SK-N-SH (cell line): ENCODE measurements at regions not wholly inside any gene's neighbourhood (a gene's known extent, or its start where the extent isn't known, plus 50 kb on each side); places are given as distances from the start of the nearest gene placed in this dataset.

Experiments
- CTCF ChIA-PET: fragments of 300-600, 350-600 bp; formaldehyde crosslinking; extraction: SDS; loops from one replicate; lab custom pipeline; 2021; lab: Yijun Ruan, JAX
- POLR2A ChIA-PET: fragments of 350-600 bp; sonication (Branson Sonifier 250); formaldehyde crosslinking; extraction: SDS; loops from one replicate; lab custom pipeline; 2020; ENCODE audit warnings: antibody characterized with exemption, inconsistent platforms; lab: Yijun Ruan, JAX
- DNase-seq: peaks from one replicate; pipeline ENCODE4 v3.0.0; 2012
- H2AFZ ChIP-seq: fragments of 200-600 bp; sonication (generic); 2 replicates; pipeline ENCODE4 v1.8.1; 2016; ENCODE audit warnings: antibody characterized with exemption, mild to moderate bottlenecking, low read depth
- H3F3A ChIP-seq: fragments of 200-600 bp; sonication (generic); replicated peaks from 2 replicates; pipeline ENCODE3; 2016; ENCODE audit warnings: antibody characterized with exemption, mild to moderate bottlenecking; ENCODE audit not compliant: insufficient read depth
- H3K27ac ChIP-seq, 2 experiments: fragments of 200-500 bp in 1 of 2; fragments of 200-600 bp in 1 of 2; sonication (Bioruptor generic) in 1 of 2; sonication (generic), shearing (Covaris generic) in 1 of 2; 2 replicates each; pipeline versions ENCODE4 v1.5.1 to v1.6.1; 2014 to 2016; ENCODE audit warnings: low read depth in 2 of 2, inconsistent platforms in 1 of 2, low read length in 1 of 2, mild to moderate bottlenecking in 1 of 2, mixed read lengths in 1 of 2
- H3K27me3 ChIP-seq: fragments of 200-600 bp; sonication (generic), shearing (Covaris generic); 2 replicates; pipeline ENCODE4 v1.6.1; 2016; ENCODE audit warnings: mixed run types; ENCODE audit not compliant: insufficient read depth
- H3K36me3 ChIP-seq, 2 experiments: fragments of 200-500 bp in 1 of 2; fragments of 200-600 bp in 1 of 2; sonication (Bioruptor generic) in 1 of 2; sonication (generic) in 1 of 2; replicated peaks in 1 of 2; 2 replicates each; pipeline versions ENCODE3 to v1.5.1; 2014 to 2016; ENCODE audit warnings: low read length in 1 of 2, mild to moderate bottlenecking in 1 of 2; ENCODE audit not compliant: insufficient read depth in 2 of 2, control insufficient read depth in 1 of 2
- H3K4me1 ChIP-seq, 2 experiments: fragments of 200-500 bp in 1 of 2; fragments of 200-600 bp in 1 of 2; sonication (Bioruptor generic) in 1 of 2; sonication (generic), shearing (Covaris generic) in 1 of 2; 2 replicates each; pipeline versions ENCODE4 v1.5.1 to v1.6.1; 2014 to 2016; ENCODE audit warnings: low read depth in 1 of 2, low read length in 1 of 2, mixed run types in 1 of 2; ENCODE audit not compliant: insufficient read depth in 2 of 2, control insufficient read depth in 1 of 2
- H3K4me2 ChIP-seq: fragments of 200-600 bp; sonication (generic), shearing (Covaris generic); 2 replicates; pipeline ENCODE4 v1.6.1; 2017; ENCODE audit warnings: mixed run types
- H3K4me3 ChIP-seq, 2 experiments: fragments of 200-500 bp in 1 of 2; fragments of 200-600 bp in 1 of 2; sonication (Bioruptor generic) in 1 of 2; sonication (generic), shearing (Covaris generic) in 1 of 2; 2 replicates each; pipeline versions ENCODE4 v1.5.1 to v1.8.1; 2014 to 2016; ENCODE audit warnings: low read depth in 2 of 2, inconsistent platforms in 1 of 2, low read length in 1 of 2, mild to moderate bottlenecking in 1 of 2, mixed read lengths in 1 of 2, moderate library complexity in 1 of 2
- H3K79me2 ChIP-seq: fragments of 200-600 bp; sonication (generic); 2 replicates; pipeline ENCODE4 v1.8.1; 2017; ENCODE audit warnings: mild to moderate bottlenecking; ENCODE audit not compliant: insufficient read depth
- H3K9ac ChIP-seq: fragments of 200-600 bp; sonication (generic); 2 replicates; pipeline ENCODE4 v1.6.1; 2017; ENCODE audit warnings: mixed run types
- H3K9me2 ChIP-seq: fragments of 200-600 bp; sonication (generic); 2 replicates; pipeline ENCODE4 v1.6.1; 2017; ENCODE audit warnings: mixed run types
- H3K9me3 ChIP-seq: fragments of 200-600 bp; sonication (generic); 2 replicates; pipeline ENCODE4 v1.6.1; 2017; ENCODE audit warnings: mixed run types, mild to moderate bottlenecking, moderate library complexity
- H4K20me1 ChIP-seq: fragments of 200-600 bp; sonication (generic); 2 replicates; pipeline ENCODE4 v1.6.1; 2017; ENCODE audit warnings: mild to moderate bottlenecking, mixed run types; ENCODE audit not compliant: insufficient read depth
- FOXJ3 ChIP-seq: sonication (generic); formaldehyde crosslinking; IDR thresholded peaks from 2 replicates; pipeline ENCODE4 v1.5.1; 2020; ENCODE audit warnings: mild to moderate bottlenecking, missing genetic modification reagents
- GABPA ChIP-seq: IDR thresholded peaks from 2 replicates; pipeline ENCODE4 v1.4.0; 2012; ENCODE audit warnings: low read depth, mild to moderate bottlenecking
- JUND ChIP-seq: IDR thresholded peaks from 2 replicates; pipeline ENCODE4 v1.4.0; 2012
- MEF2A ChIP-seq: IDR thresholded peaks from 2 replicates; pipeline ENCODE4 v1.4.0; 2012; ENCODE audit warnings: low read depth, borderline replicate concordance
- NRF1 ChIP-seq: IDR thresholded peaks from 2 replicates; pipeline ENCODE4 v1.6.1; 2012; ENCODE audit warnings: low read depth, mild to moderate bottlenecking, low read length
- POLR2AphosphoS5 ChIP-seq: IDR thresholded peaks from 2 replicates; pipeline ENCODE4 v1.6.1; 2012; ENCODE audit warnings: low read depth, low read length
- RFX5 ChIP-seq: IDR thresholded peaks from 2 replicates; pipeline ENCODE4 v1.6.1; 2012; ENCODE audit warnings: mild to moderate bottlenecking, improper control_type of control experiment, low read length
- RXRA ChIP-seq: IDR thresholded peaks from 2 replicates; pipeline ENCODE4 v1.4.0; 2012; ENCODE audit warnings: low read depth, mild to moderate bottlenecking, borderline replicate concordance
- SIN3A ChIP-seq: IDR thresholded peaks from 2 replicates; pipeline ENCODE4 v1.6.1; 2012; ENCODE audit warnings: low read depth, mild to moderate bottlenecking, low read length, moderate library complexity, borderline replicate concordance
- YY1 ChIP-seq: IDR thresholded peaks from 2 replicates; pipeline ENCODE4 v1.4.0; 2012; ENCODE audit warnings: low read depth, mild to moderate bottlenecking
- WGBS: methylation state at CpG from one replicate; pipeline ENCODE4 v1.1.6; 2017; ENCODE audit warnings: low lambda C conversion rate; 5-methylcytosine and 5-hydroxymethylcytosine counted together
- TF ChIP-seq, protein P1 (sequence below): IDR thresholded peaks from 2 replicates; pipeline ENCODE4; 2012
- TF ChIP-seq, protein P2 (sequence below): IDR thresholded peaks from 2 replicates; pipeline ENCODE4 v1.4.0; 2012; ENCODE audit warnings: low read depth, borderline replicate concordance
- TF ChIP-seq, protein P3 (sequence below): fragments of 200-600 bp; sonication (generic); IDR thresholded peaks from 2 replicates; pipeline ENCODE4 v1.6.1; 2017; ENCODE audit warnings: antibody characterized with exemption, mild to moderate bottlenecking, moderate library complexity
- TF ChIP-seq, protein P4 (sequence below): IDR thresholded peaks from 2 replicates; pipeline ENCODE4 v1.6.1; 2012; ENCODE audit warnings: mild to moderate bottlenecking, low read depth, low read length, moderate library complexity
- TF ChIP-seq, protein P5 (sequence below): IDR thresholded peaks from 2 replicates; pipeline ENCODE4 v1.4.0; 2012; ENCODE audit warnings: low read depth, borderline replicate concordance

DNA sequence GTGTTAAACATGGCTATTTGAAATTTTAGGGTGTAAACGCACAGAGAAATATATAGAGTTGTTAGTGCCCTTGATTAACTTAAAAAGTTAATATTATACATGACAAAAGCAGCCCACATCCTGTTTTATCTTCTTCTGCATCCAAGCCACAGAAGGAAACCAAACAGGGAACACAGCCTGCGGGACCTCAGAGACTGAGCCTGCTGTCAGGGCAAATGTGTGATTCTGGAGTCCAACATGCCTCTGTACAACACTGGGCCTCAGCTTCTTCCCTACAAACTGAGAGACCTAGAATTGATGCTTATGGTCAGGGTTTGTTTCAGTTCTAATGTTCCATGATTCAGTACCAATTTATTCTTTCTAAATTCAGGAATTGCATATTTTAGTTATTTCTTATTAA, 404.7 kb downstream of the FBXO15 start:
- Histone ChIP-seq H3K27me3 (no peaks in the 10 kb centered on the region), H3K27ac (no peak overlapping the region)
- TF ChIP-seq SIN3A (no peak), NRF1 (no peak), RFX5 (no peak), RXRA (no peak), POLR2AphosphoS5 (no peak), JUND (no peak), GABPA (no peak), FOXJ3 (no peak), YY1 (no peak), MEF2A (no peak)
- TF ChIP-seq, protein P1, sequence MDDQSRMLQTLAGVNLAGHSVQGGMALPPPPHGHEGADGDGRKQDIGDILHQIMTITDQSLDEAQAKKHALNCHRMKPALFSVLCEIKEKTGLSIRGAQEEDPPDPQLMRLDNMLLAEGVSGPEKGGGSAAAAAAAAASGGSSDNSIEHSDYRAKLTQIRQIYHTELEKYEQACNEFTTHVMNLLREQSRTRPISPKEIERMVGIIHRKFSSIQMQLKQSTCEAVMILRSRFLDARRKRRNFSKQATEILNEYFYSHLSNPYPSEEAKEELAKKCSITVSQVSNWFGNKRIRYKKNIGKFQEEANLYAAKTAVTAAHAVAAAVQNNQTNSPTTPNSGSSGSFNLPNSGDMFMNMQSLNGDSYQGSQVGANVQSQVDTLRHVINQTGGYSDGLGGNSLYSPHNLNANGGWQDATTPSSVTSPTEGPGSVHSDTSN, result no peak
- TF ChIP-seq, protein P2, sequence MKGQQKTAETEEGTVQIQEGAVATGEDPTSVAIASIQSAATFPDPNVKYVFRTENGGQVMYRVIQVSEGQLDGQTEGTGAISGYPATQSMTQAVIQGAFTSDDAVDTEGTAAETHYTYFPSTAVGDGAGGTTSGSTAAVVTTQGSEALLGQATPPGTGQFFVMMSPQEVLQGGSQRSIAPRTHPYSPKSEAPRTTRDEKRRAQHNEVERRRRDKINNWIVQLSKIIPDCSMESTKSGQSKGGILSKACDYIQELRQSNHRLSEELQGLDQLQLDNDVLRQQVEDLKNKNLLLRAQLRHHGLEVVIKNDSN, result no peak
- TF ChIP-seq, protein P3, sequence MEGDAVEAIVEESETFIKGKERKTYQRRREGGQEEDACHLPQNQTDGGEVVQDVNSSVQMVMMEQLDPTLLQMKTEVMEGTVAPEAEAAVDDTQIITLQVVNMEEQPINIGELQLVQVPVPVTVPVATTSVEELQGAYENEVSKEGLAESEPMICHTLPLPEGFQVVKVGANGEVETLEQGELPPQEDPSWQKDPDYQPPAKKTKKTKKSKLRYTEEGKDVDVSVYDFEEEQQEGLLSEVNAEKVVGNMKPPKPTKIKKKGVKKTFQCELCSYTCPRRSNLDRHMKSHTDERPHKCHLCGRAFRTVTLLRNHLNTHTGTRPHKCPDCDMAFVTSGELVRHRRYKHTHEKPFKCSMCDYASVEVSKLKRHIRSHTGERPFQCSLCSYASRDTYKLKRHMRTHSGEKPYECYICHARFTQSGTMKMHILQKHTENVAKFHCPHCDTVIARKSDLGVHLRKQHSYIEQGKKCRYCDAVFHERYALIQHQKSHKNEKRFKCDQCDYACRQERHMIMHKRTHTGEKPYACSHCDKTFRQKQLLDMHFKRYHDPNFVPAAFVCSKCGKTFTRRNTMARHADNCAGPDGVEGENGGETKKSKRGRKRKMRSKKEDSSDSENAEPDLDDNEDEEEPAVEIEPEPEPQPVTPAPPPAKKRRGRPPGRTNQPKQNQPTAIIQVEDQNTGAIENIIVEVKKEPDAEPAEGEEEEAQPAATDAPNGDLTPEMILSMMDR, result no peak
- TF ChIP-seq, protein P4, sequence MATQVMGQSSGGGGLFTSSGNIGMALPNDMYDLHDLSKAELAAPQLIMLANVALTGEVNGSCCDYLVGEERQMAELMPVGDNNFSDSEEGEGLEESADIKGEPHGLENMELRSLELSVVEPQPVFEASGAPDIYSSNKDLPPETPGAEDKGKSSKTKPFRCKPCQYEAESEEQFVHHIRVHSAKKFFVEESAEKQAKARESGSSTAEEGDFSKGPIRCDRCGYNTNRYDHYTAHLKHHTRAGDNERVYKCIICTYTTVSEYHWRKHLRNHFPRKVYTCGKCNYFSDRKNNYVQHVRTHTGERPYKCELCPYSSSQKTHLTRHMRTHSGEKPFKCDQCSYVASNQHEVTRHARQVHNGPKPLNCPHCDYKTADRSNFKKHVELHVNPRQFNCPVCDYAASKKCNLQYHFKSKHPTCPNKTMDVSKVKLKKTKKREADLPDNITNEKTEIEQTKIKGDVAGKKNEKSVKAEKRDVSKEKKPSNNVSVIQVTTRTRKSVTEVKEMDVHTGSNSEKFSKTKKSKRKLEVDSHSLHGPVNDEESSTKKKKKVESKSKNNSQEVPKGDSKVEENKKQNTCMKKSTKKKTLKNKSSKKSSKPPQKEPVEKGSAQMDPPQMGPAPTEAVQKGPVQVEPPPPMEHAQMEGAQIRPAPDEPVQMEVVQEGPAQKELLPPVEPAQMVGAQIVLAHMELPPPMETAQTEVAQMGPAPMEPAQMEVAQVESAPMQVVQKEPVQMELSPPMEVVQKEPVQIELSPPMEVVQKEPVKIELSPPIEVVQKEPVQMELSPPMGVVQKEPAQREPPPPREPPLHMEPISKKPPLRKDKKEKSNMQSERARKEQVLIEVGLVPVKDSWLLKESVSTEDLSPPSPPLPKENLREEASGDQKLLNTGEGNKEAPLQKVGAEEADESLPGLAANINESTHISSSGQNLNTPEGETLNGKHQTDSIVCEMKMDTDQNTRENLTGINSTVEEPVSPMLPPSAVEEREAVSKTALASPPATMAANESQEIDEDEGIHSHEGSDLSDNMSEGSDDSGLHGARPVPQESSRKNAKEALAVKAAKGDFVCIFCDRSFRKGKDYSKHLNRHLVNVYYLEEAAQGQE, result no peak
- TF ChIP-seq, protein P5, sequence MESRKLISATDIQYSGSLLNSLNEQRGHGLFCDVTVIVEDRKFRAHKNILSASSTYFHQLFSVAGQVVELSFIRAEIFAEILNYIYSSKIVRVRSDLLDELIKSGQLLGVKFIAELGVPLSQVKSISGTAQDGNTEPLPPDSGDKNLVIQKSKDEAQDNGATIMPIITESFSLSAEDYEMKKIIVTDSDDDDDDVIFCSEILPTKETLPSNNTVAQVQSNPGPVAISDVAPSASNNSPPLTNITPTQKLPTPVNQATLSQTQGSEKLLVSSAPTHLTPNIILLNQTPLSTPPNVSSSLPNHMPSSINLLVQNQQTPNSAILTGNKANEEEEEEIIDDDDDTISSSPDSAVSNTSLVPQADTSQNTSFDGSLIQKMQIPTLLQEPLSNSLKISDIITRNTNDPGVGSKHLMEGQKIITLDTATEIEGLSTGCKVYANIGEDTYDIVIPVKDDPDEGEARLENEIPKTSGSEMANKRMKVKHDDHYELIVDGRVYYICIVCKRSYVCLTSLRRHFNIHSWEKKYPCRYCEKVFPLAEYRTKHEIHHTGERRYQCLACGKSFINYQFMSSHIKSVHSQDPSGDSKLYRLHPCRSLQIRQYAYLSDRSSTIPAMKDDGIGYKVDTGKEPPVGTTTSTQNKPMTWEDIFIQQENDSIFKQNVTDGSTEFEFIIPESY, result no peak
- TF ChIP-seq, all 33 proteins: peak for 0
- DNase-seq, result no peak
- POLR2A ChIA-PET, result no interaction called here
- 19% methylated on average over 2 of the region's 2 CpGs for WGBS
- CTCF ChIA-PET, result no interaction called here
- no peak overlapping the region for H2AFZ ChIP-seq
- no peak overlapping the region for H3K9ac ChIP-seq
- no peaks in the 10 kb centered on the region for H3F3A ChIP-seq
- no peaks in the 10 kb centered on the region for H4K20me1 ChIP-seq
- no peak overlapping the region for H3K4me2 ChIP-seq
- H3K4me3 ChIP-seq, result no peak overlapping the region
- peaks cover 0 to 11% of the 10 kb centered on the region in 2 experiments; a peak in 1 of 4 replicates for H3K4me1 ChIP-seq
- no peaks in the 10 kb centered on the region for H3K36me3 ChIP-seq
- H3K79me2 ChIP-seq, result no peaks in the 10 kb centered on the region
- no peaks in the 10 kb centered on the region for H3K9me2 ChIP-seq
- no peaks in the 10 kb centered on the region for H3K9me3 ChIP-seq
